Thymus (tissue), 11 donors: ENCODE measurements at regions not wholly inside any gene's neighbourhood (a gene's known extent, or its start where the extent isn't known, plus 50 kb on each side); places are given as distances from the start of the nearest gene placed in this dataset.

Source experiments
- DNase-seq, 9 donors: peaks; one replicate each; pipeline ENCODE4 v3.0.0-alpha.2; 2013; ENCODE audit warnings: low spot score in 9 of 9, low read depth in 6 of 9, missing footprints in 1 of 9
- H3K27ac ChIP-seq, 2 donors: one replicate each; pipeline ENCODE4 v1.5.1; 2013; ENCODE audit warnings: control low read depth in 1 of 2, low read depth in 1 of 2, low read length in 1 of 2, mild to moderate bottlenecking in 1 of 2, moderate library complexity in 1 of 2
- H3K27me3 ChIP-seq, 2 donors: one replicate each; pipeline ENCODE4 v1.5.1; 2013; ENCODE audit warnings: low read length in 1 of 2; ENCODE audit not compliant: control insufficient read depth in 2 of 2, insufficient read depth in 1 of 2
- H3K36me3 ChIP-seq, 2 donors: one replicate each; pipeline ENCODE4 v1.5.1; 2013; ENCODE audit warnings: low read length in 1 of 2, mild to moderate bottlenecking in 1 of 2, moderate library complexity in 1 of 2; ENCODE audit not compliant: control insufficient read depth in 2 of 2, insufficient read depth in 2 of 2
- H3K4me1 ChIP-seq, 2 donors: one replicate each; pipeline ENCODE4 v1.5.1; 2013; ENCODE audit warnings: low read length in 2 of 2; ENCODE audit not compliant: control insufficient read depth in 2 of 2, insufficient read depth in 2 of 2
- H3K4me3 ChIP-seq, 2 donors: one replicate each; pipeline ENCODE4 v1.5.1; 2013; ENCODE audit warnings: low read length in 2 of 2, control low read depth in 1 of 2, mild to moderate bottlenecking in 1 of 2
- H3K9me3 ChIP-seq, 2 donors: one replicate each; pipeline ENCODE4 v1.5.1; 2013; ENCODE audit warnings: low read length in 1 of 2, mild to moderate bottlenecking in 1 of 2; ENCODE audit not compliant: control insufficient read depth in 2 of 2, insufficient read depth in 1 of 2
- WGBS: extraction: QIAGEN DNeasy Blood & Tissue Kit; methylation state at CpG from one replicate; pipeline ENCODE4 v1.1.7; 2013; 5-methylcytosine and 5-hydroxymethylcytosine counted together
- donor health status: healthy.

- H3K27ac ChIP-seq: no peak overlapping the region
- H3K27me3 ChIP-seq: no peaks in the 10 kb centered on the region
- peaks cover 0 to 11% of the 10 kb centered on the region in 2 donors for H3K9me3 ChIP-seq
- no peaks in the 10 kb centered on the region for H3K36me3 ChIP-seq
- no peaks in the 10 kb centered on the region for H3K4me1 ChIP-seq
- WGBS: 90% methylated on average over 13 of the region's 13 CpGs
- no peak for DNase-seq
- H3K4me3 ChIP-seq: no peak overlapping the region
Observed at GRCh38 chr4:59060002-59060846, 1950.0 kb upstream of the IGFBP7 start.

- Histone ChIP-seq H3K9me3 (peaks cover 0 to 11% of the 10 kb centered on the region in 2 donors), H3K27ac (no peak overlapping the region), H3K4me1 (no peaks in the 10 kb centered on the region), H3K4me3 (no peak overlapping the region), H3K36me3 (no peaks in the 10 kb centered on the region), H3K27me3 (no peaks in the 10 kb centered on the region)
- DNase-seq: no peak
- WGBS: 81% methylated on average over 2 of the region's 2 CpGs
Observed at GRCh38 chr4:59060895-59061294, 1950.7 kb upstream of the IGFBP7 start.

GRCh38 chr4:59063015-59063720, 1953.0 kb upstream of the IGFBP7 start:
- H3K27ac ChIP-seq: no peak overlapping the region
- WGBS: 90% methylated on average over 4 of the region's 4 CpGs
- H3K9me3 ChIP-seq: peaks cover 0 to 11% of the 10 kb centered on the region in 2 donors
- no peak overlapping the region for H3K4me3 ChIP-seq
- no peaks in the 10 kb centered on the region for H3K27me3 ChIP-seq
- H3K4me1 ChIP-seq: no peaks in the 10 kb centered on the region
- H3K36me3 ChIP-seq: no peaks in the 10 kb centered on the region
- DNase-seq: no peak

- 65% methylated on average over 7 of the region's 7 CpGs for WGBS
Observed at GRCh38 chr4:59068722-59069418, 1958.7 kb upstream of the IGFBP7 start.

GRCh38 chr4:59086410-59086809, 1976.2 kb upstream of the IGFBP7 start:
- Histone ChIP-seq H3K27ac (no peak overlapping the region), H3K27me3 (no peaks in the 10 kb centered on the region), H3K9me3 (no peaks in the 10 kb centered on the region), H3K36me3 (no peaks in the 10 kb centered on the region), H3K4me3 (no peak overlapping the region), H3K4me1 (no peaks in the 10 kb centered on the region)
- DNase-seq: no peak
- WGBS: 93% methylated on average over 3 of the region's 3 CpGs

More at GRCh38 chr4:59068722-59069418, 1958.7 kb upstream of the IGFBP7 start:
- no peak for DNase-seq
- Histone ChIP-seq H3K9me3 (peaks cover 0 to 3% of the 10 kb centered on the region in 2 donors), H3K27me3 (no peaks in the 10 kb centered on the region), H3K4me1 (no peaks in the 10 kb centered on the region), H3K4me3 (no peak overlapping the region), H3K36me3 (no peaks in the 10 kb centered on the region), H3K27ac (no peak overlapping the region)

- 89% methylated on average over 12 of the region's 12 CpGs for WGBS
- Histone ChIP-seq H3K4me1 (no peaks in the 10 kb centered on the region), H3K9me3 (no peaks in the 10 kb centered on the region), H3K27ac (no peak overlapping the region), H3K4me3 (no peak overlapping the region), H3K36me3 (no peaks in the 10 kb centered on the region), H3K27me3 (no peaks in the 10 kb centered on the region)
- no peak for DNase-seq
Observed at GRCh38 chr4:59091146-59092142, 1981.3 kb upstream of the IGFBP7 start.

- Histone ChIP-seq H3K36me3 (no peaks in the 10 kb centered on the region), H3K4me1 (no peaks in the 10 kb centered on the region), H3K27me3 (no peaks in the 10 kb centered on the region), H3K27ac (no peak overlapping the region), H3K4me3 (no peak overlapping the region), H3K9me3 (no peaks in the 10 kb centered on the region)
- 84% methylated on average over 4 of the region's 4 CpGs for WGBS
- no peak for DNase-seq
Observed at GRCh38 chr4:59094505-59094904, 1984.3 kb upstream of the IGFBP7 start.

- no peak overlapping the region for H3K4me3 ChIP-seq
- 96% methylated on average over 2 of the region's 2 CpGs for WGBS
- H3K4me1 ChIP-seq: no peaks in the 10 kb centered on the region
- no peaks in the 10 kb centered on the region for H3K36me3 ChIP-seq
- H3K27ac ChIP-seq: no peak overlapping the region
- no peak for DNase-seq
- no peaks in the 10 kb centered on the region for H3K9me3 ChIP-seq
- H3K27me3 ChIP-seq: no peaks in the 10 kb centered on the region
Observed at GRCh38 chr4:59102311-59102710, 1992.1 kb upstream of the IGFBP7 start.
